ENCODE measurements at regions not wholly inside any gene's neighbourhood (a gene's known extent, or its start where the extent isn't known, plus 50 kb on each side); places are given as distances from the start of the nearest gene placed in this dataset.

DNA sequence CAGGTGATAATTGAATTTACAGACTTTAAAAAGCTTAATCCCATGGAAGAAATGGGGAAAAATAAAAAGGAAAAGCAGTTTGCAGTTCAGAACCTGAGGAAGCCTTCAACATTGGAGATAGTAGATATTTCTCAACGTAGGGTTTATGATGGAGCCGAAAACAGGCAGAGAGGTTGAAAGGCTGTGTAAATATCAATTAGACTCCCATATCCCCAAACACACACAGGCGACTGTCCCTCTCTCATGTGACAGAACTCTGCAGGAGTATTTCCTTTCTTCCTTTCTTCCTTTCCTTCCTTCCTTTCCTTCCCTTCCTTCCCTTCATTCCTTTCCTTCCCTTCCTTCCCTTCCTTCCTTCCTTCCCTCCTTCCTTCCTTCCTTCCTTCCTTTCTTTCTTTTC, 406.5 kb downstream of the LPIN1 start:
- TF ChIP-seq CTCF (IDR thresholded peaks at IDR 0.05; ENCODE audit: partially characterized antibody, unreplicated experiment), result no peak
- peaks cover 2% of the 10 kb centered on the region for H3K27me3 Mint-ChIP-seq (ENCODE audit: unreplicated experiment)

DNA sequence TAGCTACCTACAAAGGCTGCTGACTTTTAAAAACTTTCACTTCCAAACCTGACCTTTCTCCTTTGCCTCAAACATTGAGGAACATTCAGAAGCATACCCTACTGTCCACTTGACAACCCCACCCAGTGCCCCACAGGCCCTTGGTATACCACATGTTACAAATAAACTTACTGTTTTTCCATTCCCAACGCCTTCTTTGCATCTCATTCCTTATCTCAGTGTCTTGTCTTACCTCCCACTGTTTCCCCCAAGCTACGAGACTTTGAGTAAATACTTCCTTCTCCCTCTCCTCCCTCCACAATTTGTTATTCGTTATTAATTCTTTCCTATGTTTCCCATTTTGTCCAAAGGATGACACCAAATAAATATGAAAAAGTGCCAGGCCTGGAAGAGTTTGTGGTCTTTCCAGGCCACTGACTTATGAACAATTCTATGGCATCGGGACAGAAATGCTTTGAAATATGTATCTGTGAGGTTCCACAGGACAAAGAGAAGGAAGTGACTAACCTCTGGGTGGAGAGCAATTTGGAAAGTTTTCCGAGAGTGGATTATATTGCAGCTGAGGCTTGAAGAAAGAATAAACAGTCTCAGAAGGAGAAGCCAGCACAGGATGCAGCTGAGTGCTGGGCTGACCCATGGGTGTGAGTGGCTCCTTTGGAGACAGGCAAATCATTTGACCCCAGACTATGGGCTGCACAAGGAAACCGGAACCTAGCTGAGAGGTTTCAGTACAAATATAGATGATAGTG, 409.0 kb downstream of the LPIN1 start:
- Mint-ChIP-seq H3K4me3 (ENCODE audit: unreplicated experiment) (no peak overlapping the region), H3K27me3 (ENCODE audit: unreplicated experiment) (peaks cover 2% of the 10 kb centered on the region), H3K27ac (ENCODE audit: unreplicated experiment) (no peak overlapping the region), H3K9me3 (ENCODE audit: unreplicated experiment) (peaks cover 4% of the 10 kb centered on the region), H3K4me1 (ENCODE audit: low read depth, unreplicated experiment) (no peaks in the 10 kb centered on the region), H3K36me3 (ENCODE audit: unreplicated experiment) (no peaks in the 10 kb centered on the region)
- no peak for TF ChIP-seq CTCF (IDR thresholded peaks at IDR 0.05; ENCODE audit: partially characterized antibody, unreplicated experiment)
- no peak for DNase-seq

More for the DNA sequence above, 406.5 kb downstream of the LPIN1 start:
- Mint-ChIP-seq H3K4me3 (ENCODE audit: unreplicated experiment) (no peak overlapping the region), H3K27ac (ENCODE audit: unreplicated experiment) (no peak overlapping the region), H3K36me3 (ENCODE audit: unreplicated experiment) (no peaks in the 10 kb centered on the region), H3K9me3 (ENCODE audit: unreplicated experiment) (peaks cover 4% of the 10 kb centered on the region), H3K4me1 (ENCODE audit: low read depth, unreplicated experiment) (no peaks in the 10 kb centered on the region)
- DNase-seq, result no peak

DNA sequence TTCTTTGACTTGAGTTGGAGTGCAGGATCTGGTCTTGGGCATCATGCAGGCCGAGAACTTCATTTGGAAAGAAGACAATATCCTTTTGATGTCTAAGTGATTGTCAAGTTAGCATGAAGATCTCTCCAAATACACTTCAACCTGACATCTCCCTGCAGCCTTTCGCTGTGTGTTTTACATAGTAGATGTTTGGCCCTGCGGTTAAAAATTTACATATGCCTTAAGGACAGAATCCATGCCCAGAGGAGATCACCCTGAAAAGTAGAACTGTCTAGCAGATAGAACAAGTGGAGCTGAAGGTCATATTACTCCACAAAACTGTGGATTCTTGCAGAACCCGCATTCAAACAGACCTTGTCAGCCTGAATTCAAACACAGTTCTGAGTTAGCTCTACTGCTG, 409.9 kb downstream of the LPIN1 start:
- DNase-seq, result no peak
- Mint-ChIP-seq H3K9me3 (ENCODE audit: unreplicated experiment) (peaks cover 3% of the 10 kb centered on the region), H3K4me3 (ENCODE audit: unreplicated experiment) (no peak overlapping the region), H3K36me3 (ENCODE audit: unreplicated experiment) (no peaks in the 10 kb centered on the region), H3K27me3 (ENCODE audit: unreplicated experiment) (peaks cover 2% of the 10 kb centered on the region), H3K27ac (ENCODE audit: unreplicated experiment) (no peak overlapping the region), H3K4me1 (ENCODE audit: low read depth, unreplicated experiment) (no peaks in the 10 kb centered on the region)
- TF ChIP-seq CTCF (IDR thresholded peaks at IDR 0.05; ENCODE audit: partially characterized antibody, unreplicated experiment), result no peak

DNA sequence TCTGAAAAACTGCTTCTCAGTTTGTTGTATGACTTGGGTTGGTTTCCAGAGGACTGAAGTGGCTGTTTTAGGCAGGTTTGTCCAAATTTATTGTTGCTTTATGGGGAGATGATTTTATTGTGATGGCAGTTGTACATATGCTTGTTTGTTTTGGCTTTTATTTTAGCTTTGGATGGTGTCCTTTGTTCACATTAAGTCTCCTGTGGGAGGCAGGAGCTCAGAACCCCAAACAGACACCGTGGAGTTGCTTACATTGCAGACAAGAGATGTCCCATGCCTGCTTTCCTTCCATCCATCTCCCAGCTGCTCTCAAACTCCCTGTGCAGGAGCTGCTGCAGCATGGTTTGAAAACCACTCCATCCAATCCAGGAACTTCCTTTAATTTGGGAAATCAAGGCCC, 414.7 kb downstream of the LPIN1 start:
- Mint-ChIP-seq H3K27me3 (ENCODE audit: unreplicated experiment) (peaks cover 2% of the 10 kb centered on the region), H3K4me1 (ENCODE audit: low read depth, unreplicated experiment) (no peaks in the 10 kb centered on the region), H3K9me3 (ENCODE audit: unreplicated experiment) (peaks cover 4% of the 10 kb centered on the region), H3K36me3 (ENCODE audit: unreplicated experiment) (no peaks in the 10 kb centered on the region), H3K4me3 (ENCODE audit: unreplicated experiment) (no peak overlapping the region), H3K27ac (ENCODE audit: unreplicated experiment) (no peak overlapping the region)
- no peak for DNase-seq
- TF ChIP-seq CTCF (IDR thresholded peaks at IDR 0.05; ENCODE audit: partially characterized antibody, unreplicated experiment), result no peak
